GM12878 (cell line): ENCODE measurements at regions not wholly inside any gene's neighbourhood (a gene's known extent, or its start where the extent isn't known, plus 50 kb on each side); places are given as distances from the start of the nearest gene placed in this dataset.

Source experiments
- ATAC-seq: fragments of 200-7000 bp; cut with Tn5 transposase; 3 replicates; pipeline ENCODE4 v1.9.1; 2020; ENCODE audit warnings: mild to moderate bottlenecking, moderate library complexity
- BruUV-seq: library from RNA; stranded (reverse); fragments of 400-500 nt; replicated peaks from 2 replicates; lab custom pipeline; 2021; lab: Mats Ljungman, UMichigan
- CTCF ChIA-PET: fragments of 300-600 bp; sonication (Branson Sonifier 250); formaldehyde crosslinking; extraction: SDS; loops from one replicate; lab custom pipeline; 2021; ENCODE audit warnings: inconsistent platforms; lab: Yijun Ruan, JAX
- POLR2A ChIA-PET: fragments of 350-600 bp; formaldehyde crosslinking; extraction: SDS; loops from one replicate; lab custom pipeline; 2021; ENCODE audit warnings: inconsistent platforms; lab: Charles Lee
- RAD21 ChIA-PET: fragments of 300-600 bp; sonication (Branson Sonifier 250); formaldehyde crosslinking; loops from one replicate; lab custom pipeline; 2023; ENCODE audit warnings: antibody characterized with exemption; ENCODE audit not compliant: unreplicated experiment; lab: Charles Lee
- SMC1A ChIA-PET: fragments of 300-600 bp; sonication (Branson Sonifier 250); formaldehyde crosslinking; loops from one replicate; lab custom pipeline; 2023; ENCODE audit not compliant: unreplicated experiment, uncharacterized antibody; lab: Charles Lee
- DNase-seq: peaks from one replicate; pipeline ENCODE4 v3.0.0-alpha.2; 2011; ENCODE audit warnings: low read depth, low spot score
- FAIRE-seq: peaks from 3 replicates; lab custom pipeline; 2011; peaks lifted over from hg19 to GRCh38; lab: Jason Lieb, UNC
- H2AFZ ChIP-seq: 2 replicates; pipeline ENCODE4 v1.6.0; 2011; ENCODE audit warnings: low read depth, low read length, control low read depth; ENCODE audit not compliant: control insufficient read depth
- H3K27ac ChIP-seq: 2 replicates; pipeline ENCODE4 v1.5.1; 2011; ENCODE audit warnings: control low read depth; ENCODE audit not compliant: control insufficient read depth, insufficient read depth
- H3K27me3 ChIP-seq, 2 experiments: replicated peaks in 1 of 2; 2 replicates each; pipeline versions ENCODE4 v1.6.0 to v1.6.1; 2011; ENCODE audit warnings: low read length in 1 of 2; ENCODE audit not compliant: control insufficient read depth in 2 of 2, insufficient read depth in 2 of 2
- H3K36me3 ChIP-seq, 2 experiments: 2 replicates each; pipeline ENCODE4 v1.5.1; 2011; ENCODE audit warnings: low read length in 1 of 2; ENCODE audit not compliant: control insufficient read depth in 2 of 2, insufficient read depth in 2 of 2
- H3K4me1 ChIP-seq: 2 replicates; pipeline ENCODE4 v1.6.1; 2011; ENCODE audit warnings: mild to moderate bottlenecking, low read length, moderate library complexity, mixed read lengths; ENCODE audit not compliant: control insufficient read depth, insufficient read depth
- H3K4me2 ChIP-seq: 2 replicates; pipeline ENCODE4 v1.6.0; 2011; ENCODE audit warnings: control low read depth; ENCODE audit not compliant: control insufficient read depth, insufficient read depth
- H3K4me3 ChIP-seq: fragments of 200-600 bp; sonication (generic); 2 replicates; pipeline ENCODE4 v1.5.1; 2016
- H3K79me2 ChIP-seq: 2 replicates; pipeline ENCODE4 v1.6.0; 2011; ENCODE audit warnings: low read length; ENCODE audit not compliant: control insufficient read depth, insufficient read depth
- H3K9ac ChIP-seq: 2 replicates; pipeline ENCODE4 v1.8.0; 2011; ENCODE audit warnings: low read length, control low read depth, mixed read lengths; ENCODE audit not compliant: control insufficient read depth, insufficient read depth
- H3K9me3 ChIP-seq: replicated peaks from 3 replicates; pipeline ENCODE4 v1.5.1; 2011; ENCODE audit warnings: mild to moderate bottlenecking, low read length; ENCODE audit not compliant: control insufficient read depth, insufficient read depth
- H4K20me1 ChIP-seq: 2 replicates; pipeline ENCODE4 v1.6.0; 2011; ENCODE audit not compliant: control insufficient read depth, insufficient read depth
- BACH1 ChIP-seq: fragments of 450-650 bp; IDR thresholded peaks from 2 replicates; pipeline ENCODE4 v1.6.1; 2017; ENCODE audit warnings: mild to moderate bottlenecking, borderline replicate concordance
- BHLHE40 ChIP-seq, 2 experiments: fragments of 450-650 bp in 1 of 2; IDR thresholded peaks; 2 replicates each; pipeline ENCODE4 v1.6.1; 2011 to 2017; ENCODE audit warnings: low read depth in 2 of 2, borderline replicate concordance in 1 of 2, improper control_type of control experiment in 1 of 2, low read length in 1 of 2, mild to moderate bottlenecking in 1 of 2
- CHD4 ChIP-seq: fragments of 200-600 bp; sonication (generic); IDR thresholded peaks from 2 replicates; pipeline ENCODE4 v1.6.1; 2016; ENCODE audit warnings: mild to moderate bottlenecking
- ESRRA ChIP-seq: IDR thresholded peaks from 2 replicates; pipeline ENCODE4 v1.6.1; 2012; ENCODE audit warnings: mild to moderate bottlenecking, low read length, improper control_type of control experiment
- HCFC1 ChIP-seq: fragments of 150-350 bp; IDR thresholded peaks from 2 replicates; pipeline ENCODE4 v1.6.1; 2014; ENCODE audit warnings: low read length
- KLF5 ChIP-seq: fragments of 450-650 bp; IDR thresholded peaks from 2 replicates; pipeline ENCODE4 v1.6.1; 2014; ENCODE audit warnings: mild to moderate bottlenecking; ENCODE audit not compliant: partially characterized antibody
- LARP7 ChIP-seq: fragments of 450-650 bp; IDR thresholded peaks from 2 replicates; pipeline ENCODE4 v1.6.1; 2017; ENCODE audit warnings: mild to moderate bottlenecking
- MEF2A ChIP-seq: IDR thresholded peaks from 2 replicates; pipeline ENCODE4 v1.6.1; 2011; ENCODE audit warnings: low read depth, mild to moderate bottlenecking, low read length, moderate library complexity; ENCODE audit not compliant: insufficient read depth
- MEF2B ChIP-seq: fragments of 450-650 bp; IDR thresholded peaks from 2 replicates; pipeline ENCODE4 v1.6.1; 2018; ENCODE audit warnings: mild to moderate bottlenecking, moderate library complexity; ENCODE audit not compliant: partially characterized antibody, poor library complexity, severe bottlenecking
- MTA3 ChIP-seq: IDR thresholded peaks from 2 replicates; pipeline ENCODE4 v1.6.1; 2012; ENCODE audit warnings: low read length, inconsistent platforms, borderline replicate concordance
- POU2F2 ChIP-seq: IDR thresholded peaks from 3 replicates; pipeline ENCODE4 v1.6.1; 2011; ENCODE audit warnings: low read depth, mild to moderate bottlenecking, low read length, borderline replicate concordance
- RAD51 ChIP-seq: fragments of 450-650 bp; IDR thresholded peaks from 2 replicates; pipeline ENCODE4 v1.6.1; 2016; ENCODE audit warnings: moderate library complexity, mild to moderate bottlenecking, inconsistent platforms
- TAF1 ChIP-seq: IDR thresholded peaks from 2 replicates; pipeline ENCODE4 v1.6.1; 2011; ENCODE audit warnings: mild to moderate bottlenecking, low read depth, low read length, borderline replicate concordance
- TARDBP ChIP-seq: IDR thresholded peaks from 2 replicates; pipeline ENCODE4 v1.6.1; 2016; ENCODE audit warnings: borderline replicate concordance
- ZNF24 ChIP-seq: fragments of 450-650 bp; IDR thresholded peaks from 2 replicates; pipeline ENCODE4 v1.6.1; 2017; ENCODE audit warnings: antibody characterized with exemption, mild to moderate bottlenecking
- WGBS: methylation state at CpG from one replicate; pipeline ENCODE4 v1.1.6; 2016; ENCODE audit warnings: low lambda C conversion rate; ENCODE audit not compliant: insufficient replicate concordance, insufficient coverage; ENCODE audit errors: missing lambda C conversion rate; 5-methylcytosine and 5-hydroxymethylcytosine counted together
- in situ Hi-C: fragments of 300-500 bp; cut with MboI; formaldehyde crosslinking; loops from 9 replicates; pipeline ENCODE4 v1.14.3; 2018; ENCODE audit warnings: mixed read lengths
- intact Hi-C: fragments of 100-400 bp; cut with micrococcal nuclease; formaldehyde crosslinking; loops from one replicate; pipeline ENCODE4 v1.14.2; 2022; ENCODE audit not compliant: unreplicated experiment
- TF ChIP-seq, protein P1 (sequence below): fragments of 450-650 bp; IDR thresholded peaks from 2 replicates; pipeline ENCODE4 v1.6.1; 2017; ENCODE audit warnings: antibody characterized with exemption, mild to moderate bottlenecking, moderate library complexity
- TF ChIP-seq, protein P2 (sequence below): fragments of 450-650 bp; IDR thresholded peaks from 2 replicates; pipeline ENCODE4 v1.6.1; 2018; ENCODE audit warnings: mild to moderate bottlenecking, low read depth, moderate library complexity; ENCODE audit not compliant: partially characterized antibody
- TF ChIP-seq, protein P3 (sequence below): fragments of 450-650 bp; IDR thresholded peaks from 2 replicates; pipeline ENCODE4 v1.6.1; 2017; ENCODE audit warnings: low read depth, mild to moderate bottlenecking, moderate library complexity

DNA sequence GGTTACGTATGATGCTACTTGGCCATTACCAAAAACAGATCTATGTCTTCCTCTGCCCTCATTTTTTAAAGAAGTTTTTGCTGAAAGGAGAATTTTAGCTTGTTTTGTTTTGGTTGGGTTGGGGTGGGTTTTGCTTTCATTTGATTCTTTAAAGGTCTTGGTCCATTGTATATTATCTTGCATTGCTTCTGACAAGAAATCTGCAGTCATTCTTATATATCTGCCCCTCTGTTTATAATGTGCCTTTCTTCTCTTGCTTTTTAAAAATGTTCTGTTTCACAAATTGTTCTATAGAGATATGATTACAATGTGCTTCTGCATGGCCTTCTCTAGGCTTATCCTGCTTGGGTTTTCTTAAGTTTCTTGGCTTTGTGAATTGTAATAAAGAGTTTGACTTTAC, 660.6 kb downstream of the RNF144A start:
- Histone ChIP-seq H3K4me2 (no peak overlapping the region), H3K27ac (no peak overlapping the region), H3K4me3 (no peak overlapping the region), H3K9ac (no peak overlapping the region), H3K36me3 (no peaks in the 10 kb centered on the region), H2AFZ (no peak overlapping the region), H3K4me1 (no peaks in the 10 kb centered on the region), H3K79me2 (no peaks in the 10 kb centered on the region), H3K9me3 (peaks cover 6% of the 10 kb centered on the region), H3K27me3 (no peaks in the 10 kb centered on the region), H4K20me1 (no peaks in the 10 kb centered on the region)
- SMC1A ChIA-PET, result interaction anchor here (0.9 to 1.4 kb wide), 6 partner anchors 10 to 151 kb away, joined by 3 to 5 read pairs (median 3); no protein-coding TSS in a partner anchor
- POLR2A ChIA-PET, result interaction anchor here (1.0 kb wide), 1 partner anchor 15 kb away, joined by 3 read pairs; no protein-coding TSS in a partner anchor
- 43% methylated on average over 1 of the region's 1 CpG for WGBS
- BruUV-seq, result no TSS peak
- no peak for DNase-seq
- RAD21 ChIA-PET, result interaction anchor here (0.6 to 2.2 kb wide), 2 partner anchors 10 to 831 kb away, joined by 4 to 7 read pairs; no protein-coding TSS in a partner anchor
- intact Hi-C loops, result no loop called here
- in situ Hi-C loops, result no loop called here
- no peak for ATAC-seq
- CTCF ChIA-PET, result no interaction called here
- FAIRE-seq, result no peak
- TF ChIP-seq BHLHE40 (IDR thresholded peaks at IDR 0.05; ENCODE audit: borderline replicate concordance in 1 of 2, low read depth in 2 of 2, low read length in 1 of 2) (no peak), ZNF24 (no peak), RAD51 (no peak), MEF2B (no peak), ESRRA (no peak), HCFC1 (no peak), LARP7 (no peak), BACH1 (no peak), KLF5 (peak; percentile 50), MEF2A (no peak), CHD4 (no peak), TAF1 (no peak), MTA3 (no peak), TARDBP (no peak), POU2F2 (no peak)
- TF ChIP-seq, protein P1, sequence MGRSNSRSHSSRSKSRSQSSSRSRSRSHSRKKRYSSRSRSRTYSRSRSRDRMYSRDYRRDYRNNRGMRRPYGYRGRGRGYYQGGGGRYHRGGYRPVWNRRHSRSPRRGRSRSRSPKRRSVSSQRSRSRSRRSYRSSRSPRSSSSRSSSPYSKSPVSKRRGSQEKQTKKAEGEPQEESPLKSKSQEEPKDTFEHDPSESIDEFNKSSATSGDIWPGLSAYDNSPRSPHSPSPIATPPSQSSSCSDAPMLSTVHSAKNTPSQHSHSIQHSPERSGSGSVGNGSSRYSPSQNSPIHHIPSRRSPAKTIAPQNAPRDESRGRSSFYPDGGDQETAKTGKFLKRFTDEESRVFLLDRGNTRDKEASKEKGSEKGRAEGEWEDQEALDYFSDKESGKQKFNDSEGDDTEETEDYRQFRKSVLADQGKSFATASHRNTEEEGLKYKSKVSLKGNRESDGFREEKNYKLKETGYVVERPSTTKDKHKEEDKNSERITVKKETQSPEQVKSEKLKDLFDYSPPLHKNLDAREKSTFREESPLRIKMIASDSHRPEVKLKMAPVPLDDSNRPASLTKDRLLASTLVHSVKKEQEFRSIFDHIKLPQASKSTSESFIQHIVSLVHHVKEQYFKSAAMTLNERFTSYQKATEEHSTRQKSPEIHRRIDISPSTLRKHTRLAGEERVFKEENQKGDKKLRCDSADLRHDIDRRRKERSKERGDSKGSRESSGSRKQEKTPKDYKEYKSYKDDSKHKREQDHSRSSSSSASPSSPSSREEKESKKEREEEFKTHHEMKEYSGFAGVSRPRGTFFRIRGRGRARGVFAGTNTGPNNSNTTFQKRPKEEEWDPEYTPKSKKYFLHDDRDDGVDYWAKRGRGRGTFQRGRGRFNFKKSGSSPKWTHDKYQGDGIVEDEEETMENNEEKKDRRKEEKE, result no peak
- TF ChIP-seq, protein P2, sequence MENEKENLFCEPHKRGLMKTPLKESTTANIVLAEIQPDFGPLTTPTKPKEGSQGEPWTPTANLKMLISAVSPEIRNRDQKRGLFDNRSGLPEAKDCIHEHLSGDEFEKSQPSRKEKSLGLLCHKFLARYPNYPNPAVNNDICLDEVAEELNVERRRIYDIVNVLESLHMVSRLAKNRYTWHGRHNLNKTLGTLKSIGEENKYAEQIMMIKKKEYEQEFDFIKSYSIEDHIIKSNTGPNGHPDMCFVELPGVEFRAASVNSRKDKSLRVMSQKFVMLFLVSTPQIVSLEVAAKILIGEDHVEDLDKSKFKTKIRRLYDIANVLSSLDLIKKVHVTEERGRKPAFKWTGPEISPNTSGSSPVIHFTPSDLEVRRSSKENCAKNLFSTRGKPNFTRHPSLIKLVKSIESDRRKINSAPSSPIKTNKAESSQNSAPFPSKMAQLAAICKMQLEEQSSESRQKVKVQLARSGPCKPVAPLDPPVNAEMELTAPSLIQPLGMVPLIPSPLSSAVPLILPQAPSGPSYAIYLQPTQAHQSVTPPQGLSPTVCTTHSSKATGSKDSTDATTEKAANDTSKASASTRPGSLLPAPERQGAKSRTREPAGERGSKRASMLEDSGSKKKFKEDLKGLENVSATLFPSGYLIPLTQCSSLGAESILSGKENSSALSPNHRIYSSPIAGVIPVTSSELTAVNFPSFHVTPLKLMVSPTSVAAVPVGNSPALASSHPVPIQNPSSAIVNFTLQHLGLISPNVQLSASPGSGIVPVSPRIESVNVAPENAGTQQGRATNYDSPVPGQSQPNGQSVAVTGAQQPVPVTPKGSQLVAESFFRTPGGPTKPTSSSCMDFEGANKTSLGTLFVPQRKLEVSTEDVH, result no peak
- TF ChIP-seq, protein P3, sequence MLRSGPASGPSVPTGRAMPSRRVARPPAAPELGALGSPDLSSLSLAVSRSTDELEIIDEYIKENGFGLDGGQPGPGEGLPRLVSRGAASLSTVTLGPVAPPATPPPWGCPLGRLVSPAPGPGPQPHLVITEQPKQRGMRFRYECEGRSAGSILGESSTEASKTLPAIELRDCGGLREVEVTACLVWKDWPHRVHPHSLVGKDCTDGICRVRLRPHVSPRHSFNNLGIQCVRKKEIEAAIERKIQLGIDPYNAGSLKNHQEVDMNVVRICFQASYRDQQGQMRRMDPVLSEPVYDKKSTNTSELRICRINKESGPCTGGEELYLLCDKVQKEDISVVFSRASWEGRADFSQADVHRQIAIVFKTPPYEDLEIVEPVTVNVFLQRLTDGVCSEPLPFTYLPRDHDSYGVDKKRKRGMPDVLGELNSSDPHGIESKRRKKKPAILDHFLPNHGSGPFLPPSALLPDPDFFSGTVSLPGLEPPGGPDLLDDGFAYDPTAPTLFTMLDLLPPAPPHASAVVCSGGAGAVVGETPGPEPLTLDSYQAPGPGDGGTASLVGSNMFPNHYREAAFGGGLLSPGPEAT, result peak; percentile 54; the same call in 1 of the 2 replicates
